ENCODE measurements at regions not wholly inside any gene's neighbourhood (a gene's known extent, or its start where the extent isn't known, plus 50 kb on each side); places are given as distances from the start of the nearest gene placed in this dataset.

DNA sequence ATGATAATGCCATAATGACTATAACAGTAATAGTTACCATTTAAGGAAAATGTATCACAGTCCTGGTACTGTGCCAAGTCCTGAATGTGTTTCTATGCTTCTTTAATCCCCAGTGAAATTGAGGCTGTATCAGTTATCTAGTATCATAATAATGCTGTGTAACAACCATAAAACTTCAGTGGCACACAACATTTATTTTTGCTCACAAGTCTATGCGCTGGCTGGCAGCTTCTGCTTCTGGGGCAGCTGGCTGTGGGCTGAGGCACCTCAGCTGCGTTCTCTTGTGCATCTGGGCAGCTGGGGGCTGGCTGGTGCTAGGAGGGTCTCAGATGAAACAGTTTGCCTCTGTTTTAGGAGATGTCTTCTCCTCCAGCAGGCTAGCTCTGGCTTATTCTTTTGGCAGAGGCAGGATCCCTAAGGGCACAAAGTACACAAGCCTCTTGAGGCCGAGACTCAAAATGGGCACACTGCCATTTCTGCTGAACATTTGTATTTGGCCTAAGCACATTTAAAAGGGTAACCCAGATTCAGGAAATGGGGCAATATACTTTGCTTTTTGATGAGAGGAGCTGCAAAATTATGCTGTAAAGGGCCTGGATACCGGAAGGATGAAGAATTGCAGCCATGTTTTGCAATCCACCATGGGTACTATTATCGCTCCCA lies 62.6 kb upstream of the DHX15 start:
- TF ChIP-seq, protein P1, sequence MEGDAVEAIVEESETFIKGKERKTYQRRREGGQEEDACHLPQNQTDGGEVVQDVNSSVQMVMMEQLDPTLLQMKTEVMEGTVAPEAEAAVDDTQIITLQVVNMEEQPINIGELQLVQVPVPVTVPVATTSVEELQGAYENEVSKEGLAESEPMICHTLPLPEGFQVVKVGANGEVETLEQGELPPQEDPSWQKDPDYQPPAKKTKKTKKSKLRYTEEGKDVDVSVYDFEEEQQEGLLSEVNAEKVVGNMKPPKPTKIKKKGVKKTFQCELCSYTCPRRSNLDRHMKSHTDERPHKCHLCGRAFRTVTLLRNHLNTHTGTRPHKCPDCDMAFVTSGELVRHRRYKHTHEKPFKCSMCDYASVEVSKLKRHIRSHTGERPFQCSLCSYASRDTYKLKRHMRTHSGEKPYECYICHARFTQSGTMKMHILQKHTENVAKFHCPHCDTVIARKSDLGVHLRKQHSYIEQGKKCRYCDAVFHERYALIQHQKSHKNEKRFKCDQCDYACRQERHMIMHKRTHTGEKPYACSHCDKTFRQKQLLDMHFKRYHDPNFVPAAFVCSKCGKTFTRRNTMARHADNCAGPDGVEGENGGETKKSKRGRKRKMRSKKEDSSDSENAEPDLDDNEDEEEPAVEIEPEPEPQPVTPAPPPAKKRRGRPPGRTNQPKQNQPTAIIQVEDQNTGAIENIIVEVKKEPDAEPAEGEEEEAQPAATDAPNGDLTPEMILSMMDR (conservative IDR thresholded peaks at IDR 0.05 in 1 of 2, IDR thresholded peaks at IDR 0.05 in 1 of 2; ENCODE audit: low read depth in 1 of 2, low read length in 2 of 2), result no peak
- no peak for TF ChIP-seq EZH2 (IDR thresholded peaks at IDR 0.05; ENCODE audit: low read length, missing control alignments)
